Activated CD4-positive, alpha-beta T cell treated with anti-CD3 and anti-CD28 coated beads, Interleukin-2, amount 10 ng/mL, durations not matched to agents 7 days and 5 days (primary cell): ENCODE measurements at regions not wholly inside any gene's neighbourhood (a gene's known extent, or its start where the extent isn't known, plus 50 kb on each side); places are given as distances from the start of the nearest gene placed in this dataset.
"Not testable (repeated sequence)": the region's sequence is repeated elsewhere in the genome, so short reads cannot be mapped to it uniquely, and the experiment has no call there.

Experiments used
- CTCF ChIA-PET: fragments of 350-600 bp; sonication (Branson Sonifier 250); formaldehyde crosslinking; loops from one replicate; lab custom pipeline; 2021; ENCODE audit warnings: antibody characterized with exemption; lab: Charles Lee
- POLR2A ChIA-PET: fragments of 350-600 bp; sonication (Branson Sonifier 250); formaldehyde crosslinking; loops from one replicate; lab custom pipeline; 2021; ENCODE audit warnings: antibody characterized with exemption; lab: Charles Lee
- DNase-seq: peaks from one replicate; pipeline ENCODE4 v3.0.0-alpha.2; 2020
- H3K27ac Mint-ChIP-seq: one replicate; pipeline ENCODE4 v1.8.0; 2021; ENCODE audit warnings: mild to moderate bottlenecking, moderate library complexity, mixed read lengths
- H3K27me3 Mint-ChIP-seq: one replicate; pipeline ENCODE4 v1.8.0; 2021; ENCODE audit warnings: mixed read lengths
- H3K36me3 Mint-ChIP-seq: one replicate; pipeline ENCODE4 v1.8.0; 2021; ENCODE audit warnings: low read depth, mixed read lengths
- H3K4me1 Mint-ChIP-seq: one replicate; pipeline ENCODE4 v1.8.0; 2021; ENCODE audit warnings: mixed read lengths
- H3K4me3 Mint-ChIP-seq: one replicate; pipeline ENCODE4 v1.8.0; 2021; ENCODE audit warnings: mild to moderate bottlenecking, moderate library complexity, mixed read lengths
- H3K9me3 Mint-ChIP-seq: one replicate; pipeline ENCODE4 v1.8.0; 2021; ENCODE audit warnings: mixed read lengths

DNA sequence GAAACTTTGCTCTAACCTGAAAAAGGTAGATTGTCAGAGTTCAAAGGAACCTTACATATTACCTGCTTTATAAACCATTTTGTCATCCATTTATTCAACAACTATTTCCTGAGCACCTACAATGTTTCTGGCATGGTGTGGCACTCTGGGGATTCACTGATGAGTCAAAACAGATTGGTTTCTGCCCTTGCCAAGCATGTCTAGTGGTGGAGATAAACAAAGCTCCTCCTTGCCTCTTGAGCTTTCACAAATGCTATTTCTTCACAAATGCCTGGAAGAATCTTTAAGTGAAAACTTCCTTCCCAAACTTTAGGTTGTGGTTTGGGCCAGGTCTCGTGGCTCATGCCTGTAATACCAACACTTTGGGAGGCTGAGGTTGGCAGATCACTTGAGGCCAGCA is 85.1 kb upstream of the RELN start:
- H3K27me3 Mint-ChIP-seq: peaks cover 4% of the 10 kb centered on the region
- POLR2A ChIA-PET: no interaction called here
- no peak overlapping the region for H3K27ac Mint-ChIP-seq
- H3K36me3 Mint-ChIP-seq: no peaks in the 10 kb centered on the region
- H3K9me3 Mint-ChIP-seq: peaks cover 5% of the 10 kb centered on the region
- CTCF ChIA-PET: interaction anchor here (0.6 kb wide), 1 partner anchor 8 kb away, joined by 3 read pairs; no protein-coding TSS in a partner anchor
- no peak overlapping the region for H3K4me3 Mint-ChIP-seq
- no peak for DNase-seq
- no peaks in the 10 kb centered on the region for H3K4me1 Mint-ChIP-seq

DNA sequence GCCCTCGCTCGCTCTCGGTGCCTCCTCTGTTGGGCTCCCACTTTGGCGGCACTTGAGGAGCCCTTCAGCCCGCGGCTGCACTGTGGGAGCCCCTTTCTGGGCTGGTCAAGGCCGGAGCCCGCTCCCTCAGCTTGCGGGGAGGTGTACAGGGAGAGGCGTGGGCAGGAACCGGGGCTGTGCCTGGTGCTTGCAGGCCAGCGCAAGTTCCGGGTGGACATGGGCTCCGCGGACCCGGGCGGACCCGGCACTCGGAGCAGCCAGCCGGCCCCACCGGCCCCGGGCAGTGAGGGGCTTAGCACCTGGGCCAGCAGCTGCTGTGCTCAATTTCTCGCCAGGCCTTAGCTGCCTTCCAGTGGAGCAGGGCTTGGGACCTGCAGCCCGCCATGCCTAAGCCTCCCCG is 82.2 kb upstream of the RELN start:
- H3K4me3 Mint-ChIP-seq, H3K9me3 Mint-ChIP-seq, H3K4me1 Mint-ChIP-seq, H3K27ac Mint-ChIP-seq, DNase-seq, H3K36me3 Mint-ChIP-seq, POLR2A ChIA-PET, H3K27me3 Mint-ChIP-seq, CTCF ChIA-PET: not testable (repeated sequence)

DNA sequence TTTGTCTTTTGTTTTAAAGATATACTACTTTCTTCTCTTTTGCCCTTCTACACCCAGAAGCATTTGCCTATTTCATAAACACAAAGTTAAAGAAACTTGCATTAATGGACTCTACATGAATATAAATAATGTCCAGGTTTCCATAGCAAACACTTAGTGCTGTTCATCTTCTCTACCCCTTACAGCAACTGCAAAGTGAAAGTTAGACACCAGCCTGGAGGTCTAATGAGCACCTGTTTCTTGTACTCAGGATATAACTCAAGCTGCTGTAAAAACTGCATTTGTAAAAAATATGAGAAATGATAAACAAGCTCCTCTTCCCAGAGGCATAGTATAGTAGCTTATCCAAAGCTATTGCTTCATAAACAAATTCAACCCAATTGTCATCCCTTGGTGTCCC is 76.0 kb upstream of the RELN start:
- Mint-ChIP-seq H3K36me3 (no peaks in the 10 kb centered on the region), H3K27me3 (peaks cover 5% of the 10 kb centered on the region), H3K4me3 (no peak overlapping the region), H3K9me3 (peaks cover 2% of the 10 kb centered on the region), H3K4me1 (no peaks in the 10 kb centered on the region), H3K27ac (no peak overlapping the region)
- no peak for DNase-seq
- CTCF ChIA-PET: no interaction called here
- POLR2A ChIA-PET: no interaction called here

DNA sequence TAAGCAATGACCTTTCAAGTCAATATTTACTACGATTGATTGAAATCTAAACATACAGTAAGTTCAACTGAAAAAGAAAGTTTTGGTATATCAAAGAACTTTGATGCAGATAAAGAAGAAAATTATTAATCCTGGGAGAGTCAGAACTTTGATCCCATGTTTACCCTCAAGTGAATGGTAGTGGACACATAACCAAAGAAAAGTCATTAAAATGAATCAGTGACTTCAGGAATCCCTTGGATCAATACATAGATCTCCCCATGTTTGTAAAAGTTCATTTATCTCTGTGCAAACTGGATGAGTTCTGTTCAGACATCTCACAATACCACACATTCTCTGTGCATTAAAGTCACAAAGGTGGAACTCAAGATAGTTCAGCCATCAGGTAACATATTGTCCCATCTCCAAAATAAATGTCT is 75.5 kb upstream of the RELN start:
- H3K4me3 Mint-ChIP-seq: no peak overlapping the region
- H3K27ac Mint-ChIP-seq: no peak overlapping the region
- peaks cover under 1% of the 10 kb centered on the region for H3K9me3 Mint-ChIP-seq
- ChIA-PET POLR2A (no interaction called here), CTCF (no interaction called here)
- no peak for DNase-seq
- H3K27me3 Mint-ChIP-seq: peaks cover 5% of the 10 kb centered on the region
- no peaks in the 10 kb centered on the region for H3K36me3 Mint-ChIP-seq
- no peaks in the 10 kb centered on the region for H3K4me1 Mint-ChIP-seq

DNA sequence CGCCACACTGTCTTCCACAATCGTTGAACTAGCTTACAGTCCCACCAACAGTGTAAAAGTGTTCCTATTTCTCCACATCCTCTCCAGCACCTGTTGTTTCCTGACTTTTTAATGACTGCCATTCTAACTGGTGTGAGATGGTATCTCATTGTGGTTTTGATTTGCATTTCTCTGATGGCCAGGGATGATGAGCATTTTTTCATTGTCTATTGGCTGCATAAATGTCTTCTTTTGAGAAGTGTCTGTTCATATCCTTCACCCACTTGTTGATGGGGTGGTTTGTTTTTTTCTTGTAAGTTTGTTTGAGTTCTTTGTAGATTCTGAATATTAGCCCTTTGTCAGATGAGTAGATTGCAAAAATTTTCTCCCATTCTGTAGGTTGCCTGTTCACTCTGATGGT is 74.3 kb upstream of the RELN start:
- H3K4me1 Mint-ChIP-seq, H3K27ac Mint-ChIP-seq, H3K4me3 Mint-ChIP-seq, H3K9me3 Mint-ChIP-seq, DNase-seq, H3K27me3 Mint-ChIP-seq, CTCF ChIA-PET, POLR2A ChIA-PET, H3K36me3 Mint-ChIP-seq: not testable (repeated sequence)

DNA sequence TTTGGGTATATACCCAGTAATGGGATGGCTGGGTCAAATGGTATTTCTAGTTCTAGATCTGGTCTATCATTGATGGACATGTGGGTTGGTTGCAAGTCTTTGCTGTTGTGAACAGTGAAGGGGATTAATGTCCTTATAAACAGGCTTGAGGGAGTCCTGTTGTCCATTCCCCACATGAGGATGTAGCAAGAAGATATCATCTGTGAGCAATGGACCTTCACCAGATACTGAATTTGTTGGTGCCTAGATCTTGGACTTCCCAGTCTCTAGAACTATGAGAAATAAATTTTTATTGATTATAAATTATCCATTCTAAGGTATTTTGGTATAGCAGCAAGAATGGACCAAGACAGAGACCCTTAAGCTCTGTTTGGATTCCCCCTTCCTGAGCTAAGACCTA is 72.2 kb upstream of the RELN start:
- POLR2A ChIA-PET: no interaction called here
- Mint-ChIP-seq H3K4me3 (no peak overlapping the region), H3K27ac (no peak overlapping the region), H3K9me3 (no peaks in the 10 kb centered on the region), H3K27me3 (peaks cover 2% of the 10 kb centered on the region), H3K36me3 (no peaks in the 10 kb centered on the region), H3K4me1 (no peaks in the 10 kb centered on the region)
- DNase-seq: no peak
- CTCF ChIA-PET: interaction anchor here (0.5 kb wide), 1 partner anchor 12 kb away, joined by 4 read pairs; no protein-coding TSS in a partner anchor

DNA sequence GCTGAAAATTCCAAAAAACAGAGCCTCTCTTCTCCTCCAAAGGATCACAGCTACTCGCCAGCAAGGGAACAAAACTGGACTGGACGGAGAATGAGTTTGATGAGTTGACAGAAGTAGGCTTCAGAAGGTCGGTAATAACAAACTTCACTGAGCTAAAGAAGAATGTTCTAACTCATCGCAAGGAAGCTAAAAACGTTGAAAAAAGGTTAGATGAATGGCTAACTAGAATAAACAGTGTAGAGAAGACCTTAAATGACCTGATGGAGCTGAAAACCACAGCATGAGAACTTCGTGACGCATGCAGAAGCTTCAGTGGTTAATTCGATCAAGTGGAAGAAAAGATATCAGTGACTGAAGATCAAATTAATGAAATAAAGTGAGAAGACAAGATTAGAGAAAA is 70.4 kb upstream of the RELN start:
- CTCF ChIA-PET, H3K36me3 Mint-ChIP-seq, H3K4me3 Mint-ChIP-seq, DNase-seq, H3K27ac Mint-ChIP-seq, H3K9me3 Mint-ChIP-seq, H3K4me1 Mint-ChIP-seq, POLR2A ChIA-PET, H3K27me3 Mint-ChIP-seq: not testable (repeated sequence)

DNA sequence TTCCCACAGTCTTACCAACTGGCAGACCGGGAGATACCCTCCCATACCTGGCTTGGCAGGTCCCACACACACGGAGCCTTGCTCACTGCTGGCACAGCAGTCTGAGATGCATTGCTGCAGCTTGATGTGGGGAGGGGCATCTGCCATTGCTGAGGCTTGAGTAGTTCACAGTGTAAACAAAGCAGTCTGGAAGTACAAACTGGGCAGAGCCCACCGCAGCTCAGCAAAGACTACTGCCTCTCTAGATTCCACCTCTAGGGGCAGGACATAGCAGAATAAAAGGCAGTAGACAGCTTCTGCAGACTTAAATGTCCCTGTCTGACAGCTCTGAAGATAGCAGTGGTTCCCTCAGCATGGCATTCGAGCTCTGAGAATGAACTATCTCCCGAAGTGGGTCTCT is 69.6 kb upstream of the RELN start:
- Mint-ChIP-seq H3K27me3 (no peaks in the 10 kb centered on the region), H3K27ac (no peak overlapping the region), H3K4me3 (no peak overlapping the region), H3K4me1 (no peaks in the 10 kb centered on the region), H3K36me3 (no peaks in the 10 kb centered on the region), H3K9me3 (no peaks in the 10 kb centered on the region)
- ChIA-PET POLR2A (no interaction called here), CTCF (no interaction called here)
- DNase-seq: no peak

DNA sequence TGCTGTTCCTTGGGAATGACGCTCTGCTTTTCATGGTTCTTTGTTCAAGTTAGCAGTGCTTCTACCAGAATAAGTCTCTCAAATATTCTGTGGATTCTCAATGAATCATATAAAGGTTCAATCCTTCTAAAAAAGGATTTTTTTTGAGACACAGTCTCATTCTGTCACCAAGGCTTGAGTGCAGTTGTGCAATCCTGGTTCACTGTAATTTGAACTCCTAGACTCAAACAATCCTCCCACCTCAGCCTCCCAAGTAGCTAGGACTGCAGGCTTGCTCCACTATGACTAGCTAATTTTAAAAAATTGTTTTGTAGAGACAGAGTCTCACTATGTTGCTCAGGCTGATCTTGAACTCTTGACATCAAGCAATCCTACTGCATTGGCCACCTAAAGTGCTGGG is 64.9 kb upstream of the RELN start:
- no peak for DNase-seq
- Mint-ChIP-seq H3K4me3 (no peak overlapping the region), H3K4me1 (no peaks in the 10 kb centered on the region), H3K27ac (no peak overlapping the region), H3K36me3 (no peaks in the 10 kb centered on the region), H3K27me3 (peaks cover 3% of the 10 kb centered on the region), H3K9me3 (no peaks in the 10 kb centered on the region)
- ChIA-PET CTCF (no interaction called here), POLR2A (no interaction called here)

DNA sequence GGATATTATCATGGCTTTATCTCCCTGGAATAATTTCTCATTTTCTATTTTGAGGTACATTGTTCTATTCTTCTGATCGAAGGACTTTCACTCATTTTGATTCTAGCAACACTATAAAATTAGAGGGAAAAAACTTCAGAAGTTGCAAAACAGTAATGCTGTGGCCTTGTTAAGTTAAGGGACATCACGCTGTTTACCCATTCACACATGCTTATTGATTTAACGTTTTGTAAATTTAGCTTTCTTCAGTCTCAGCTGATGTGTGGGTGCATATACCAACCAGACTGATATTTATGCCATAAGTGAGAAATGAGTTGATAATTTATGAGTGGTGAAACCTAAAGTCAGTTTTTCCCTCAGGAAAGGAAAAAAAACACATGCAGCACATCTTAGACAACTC is 63.5 kb upstream of the RELN start:
- POLR2A ChIA-PET: no interaction called here
- DNase-seq: no peak
- no peak overlapping the region for H3K4me3 Mint-ChIP-seq
- H3K9me3 Mint-ChIP-seq: no peaks in the 10 kb centered on the region
- CTCF ChIA-PET: no interaction called here
- H3K27ac Mint-ChIP-seq: no peak overlapping the region
- no peaks in the 10 kb centered on the region for H3K36me3 Mint-ChIP-seq
- no peaks in the 10 kb centered on the region for H3K4me1 Mint-ChIP-seq
- peaks cover 3% of the 10 kb centered on the region for H3K27me3 Mint-ChIP-seq

DNA sequence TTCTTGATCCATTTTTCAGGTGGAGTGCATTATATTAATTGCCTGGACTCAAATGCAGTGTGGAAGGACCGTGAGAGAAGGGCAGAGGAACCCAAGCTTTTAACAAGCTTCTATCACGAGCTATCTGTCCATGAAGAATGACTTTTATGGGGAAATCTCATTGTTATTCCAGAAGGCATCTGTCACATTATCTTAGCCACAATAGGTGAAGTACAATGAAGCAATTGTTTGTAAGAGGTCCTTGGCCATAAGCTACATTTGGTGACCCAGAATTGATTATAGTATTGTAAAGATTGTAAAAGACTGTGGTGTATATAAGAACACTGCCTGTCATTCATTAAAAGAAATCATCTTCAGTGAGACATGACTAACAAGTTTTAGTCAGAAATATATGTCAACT is 58.6 kb upstream of the RELN start:
- H3K36me3 Mint-ChIP-seq: no peaks in the 10 kb centered on the region
- H3K4me1 Mint-ChIP-seq: no peaks in the 10 kb centered on the region
- H3K4me3 Mint-ChIP-seq: no peak overlapping the region
- H3K27ac Mint-ChIP-seq: no peak overlapping the region
- ChIA-PET CTCF (no interaction called here), POLR2A (no interaction called here)
- H3K9me3 Mint-ChIP-seq: no peaks in the 10 kb centered on the region
- H3K27me3 Mint-ChIP-seq: peaks cover 4% of the 10 kb centered on the region
- no peak for DNase-seq

DNA sequence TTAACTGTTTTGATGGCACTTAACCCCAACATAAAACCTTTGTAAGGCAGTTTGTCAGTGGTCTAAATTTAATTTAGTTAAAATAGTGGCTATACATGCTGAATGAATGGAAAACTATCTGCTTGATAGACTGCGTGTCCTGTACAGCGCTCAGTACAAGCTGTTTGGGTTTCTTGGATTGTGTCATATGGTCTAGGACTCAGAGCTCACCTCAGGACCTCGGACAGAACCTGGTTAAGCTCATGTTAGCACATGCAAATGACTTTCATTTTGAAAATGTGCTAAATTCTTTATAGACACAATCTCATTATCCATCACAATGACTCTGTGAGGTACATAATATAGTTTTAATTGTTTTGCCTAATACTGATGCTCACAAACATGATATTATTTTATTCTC is 55.7 kb upstream of the RELN start:
- no peak for DNase-seq
- Mint-ChIP-seq H3K27me3 (peaks cover 6% of the 10 kb centered on the region), H3K4me3 (no peak overlapping the region), H3K27ac (no peak overlapping the region), H3K9me3 (no peaks in the 10 kb centered on the region), H3K36me3 (no peaks in the 10 kb centered on the region), H3K4me1 (no peaks in the 10 kb centered on the region)
- POLR2A ChIA-PET: no interaction called here
- CTCF ChIA-PET: no interaction called here

DNA sequence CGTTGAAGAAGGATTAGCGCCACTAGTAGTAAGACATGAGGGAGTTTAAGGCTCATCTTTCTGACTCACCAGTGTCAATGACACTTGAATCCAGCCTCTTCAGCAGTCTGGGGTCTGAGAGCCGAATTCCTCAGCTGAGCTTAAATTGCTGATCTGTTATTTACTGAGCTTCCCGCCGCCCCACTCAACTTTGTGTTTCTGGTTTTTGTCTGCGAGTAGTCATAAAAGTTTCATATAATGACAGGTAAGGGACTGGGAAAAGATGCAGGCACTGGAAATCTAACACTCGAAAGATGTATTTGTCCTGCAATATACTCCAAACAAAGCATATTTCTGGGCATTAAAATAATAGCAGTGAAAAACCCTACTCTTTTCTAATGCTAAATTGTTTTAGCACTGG is 51.2 kb upstream of the RELN start:
- Mint-ChIP-seq H3K36me3 (no peaks in the 10 kb centered on the region), H3K4me1 (no peaks in the 10 kb centered on the region), H3K27ac (no peak overlapping the region), H3K27me3 (peaks cover 7% of the 10 kb centered on the region), H3K9me3 (no peaks in the 10 kb centered on the region), H3K4me3 (no peak overlapping the region)
- CTCF ChIA-PET: no interaction called here
- POLR2A ChIA-PET: no interaction called here
- DNase-seq: no peak

DNA sequence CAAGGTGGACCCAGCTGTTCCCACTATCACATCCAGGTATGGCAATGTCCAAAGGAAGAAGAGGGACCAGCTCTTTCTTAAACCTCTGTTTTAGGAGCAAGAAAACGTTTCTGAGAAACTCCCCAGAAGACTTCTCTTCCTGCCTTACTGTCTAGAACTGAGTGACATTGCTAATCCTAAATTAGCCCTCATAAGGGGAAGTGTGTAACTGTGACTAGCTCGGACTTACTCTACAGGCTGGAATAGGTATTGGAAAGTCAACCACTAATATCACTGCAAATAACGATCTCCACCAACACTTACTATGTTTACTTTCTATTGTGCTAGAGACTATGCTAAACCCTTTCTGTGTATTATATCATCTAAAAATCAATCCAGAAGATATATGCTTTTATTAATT is 49.9 kb upstream of the RELN start:
- H3K4me3 Mint-ChIP-seq: no peak overlapping the region
- H3K36me3 Mint-ChIP-seq: no peaks in the 10 kb centered on the region
- no peak for DNase-seq
- no peak overlapping the region for H3K27ac Mint-ChIP-seq
- H3K9me3 Mint-ChIP-seq: no peaks in the 10 kb centered on the region
- peaks cover 7% of the 10 kb centered on the region for H3K27me3 Mint-ChIP-seq
- no peaks in the 10 kb centered on the region for H3K4me1 Mint-ChIP-seq
- ChIA-PET POLR2A (no interaction called here), CTCF (no interaction called here)
